GM12865 (cell line): ENCODE measurements at regions not wholly inside any gene's neighbourhood (a gene's known extent, or its start where the extent isn't known, plus 50 kb on each side); places are given as distances from the start of the nearest gene placed in this dataset.

ENCODE experiments used
- DNase-seq: peaks from one replicate; pipeline ENCODE4 v3.0.0; 2010; ENCODE audit warnings: low read depth
- H3K4me3 ChIP-seq: 2 replicates; pipeline ENCODE4 v1.5.1; 2011; ENCODE audit warnings: mild to moderate bottlenecking, low read depth, low read length, control low read depth
- CTCF ChIP-seq: IDR thresholded peaks from 2 replicates; pipeline ENCODE4 v1.5.1; 2011; ENCODE audit warnings: low read length, control low read depth, low read depth, inconsistent platforms; ENCODE audit not compliant: insufficient read depth; ENCODE audit errors: missing control alignments

GRCh38 chr6:21533678-21534077, 59.9 kb upstream of the SOX4 start:
- TF ChIP-seq CTCF = no peak
- no peak for DNase-seq
- no peak overlapping the region for H3K4me3 ChIP-seq

GRCh38 chr6:21536280-21536766, 57.2 kb upstream of the SOX4 start:
- no peak overlapping the region for H3K4me3 ChIP-seq
- TF ChIP-seq CTCF = no peak
- DNase-seq = no peak

- no peak overlapping the region for H3K4me3 ChIP-seq
- DNase-seq = no peak
- no peak for TF ChIP-seq CTCF
These were observed 55.9 kb upstream of the SOX4 start for GRCh38 chr6:21537637-21538036.

- TF ChIP-seq CTCF = no peak
- no peak for DNase-seq
- no peak overlapping the region for H3K4me3 ChIP-seq
These were observed 55.3 kb upstream of the SOX4 start for GRCh38 chr6:21538186-21538798.

GRCh38 chr6:21539621-21540100, 53.9 kb upstream of the SOX4 start:
- TF ChIP-seq CTCF = no peak
- no peak overlapping the region for H3K4me3 ChIP-seq
- DNase-seq = no peak
